CD14-positive monocyte (primary cell): ENCODE measurements at regions not wholly inside any gene's neighbourhood (a gene's known extent, or its start where the extent isn't known, plus 50 kb on each side); places are given as distances from the start of the nearest gene placed in this dataset.

Source experiments
- DNase-seq, 3 donors: peaks; one replicate each; pipeline ENCODE4 v3.0.0-alpha.2; 2011 to 2022
- H2AFZ ChIP-seq: 2 replicates; pipeline ENCODE4 v1.6.0; 2012; ENCODE audit warnings: mild to moderate bottlenecking, low read depth, low read length, inconsistent platforms; ENCODE audit not compliant: insufficient read depth, poor library complexity, severe bottlenecking
- H3K27ac ChIP-seq, 2 donors: 1 replicate in 1 of 2; 2 replicates in 1 of 2; pipeline ENCODE4 v1.5.1; 2012 to 2013; ENCODE audit warnings: low read length in 2 of 2, control low read depth in 1 of 2, inconsistent platforms in 1 of 2, low read depth in 1 of 2, mild to moderate bottlenecking in 1 of 2
- H3K27me3 ChIP-seq, 2 donors: one replicate each; pipeline versions ENCODE4 v1.6.0 to v1.6.1; 2011 to 2013; ENCODE audit warnings: low read length in 2 of 2; ENCODE audit not compliant: control insufficient read depth in 2 of 2, insufficient read depth in 2 of 2
- H3K36me3 ChIP-seq, 2 donors: replicated peaks in 1 of 2; 1 replicate in 1 of 2; 2 replicates in 1 of 2; pipeline versions ENCODE4 v1.5.1 to v1.6.1; 2012 to 2013; ENCODE audit warnings: low read length in 2 of 2, control low read depth in 1 of 2, inconsistent platforms in 1 of 2, mild to moderate bottlenecking in 1 of 2; ENCODE audit not compliant: insufficient read depth in 2 of 2, control insufficient read depth in 1 of 2
- H3K4me1 ChIP-seq, 2 donors: 1 replicate in 1 of 2; 2 replicates in 1 of 2; pipeline versions ENCODE4 v1.5.1 to v1.6.1; 2012 to 2013; ENCODE audit warnings: low read length in 2 of 2, control low read depth in 1 of 2, inconsistent platforms in 1 of 2, mild to moderate bottlenecking in 1 of 2, moderate library complexity in 1 of 2; ENCODE audit not compliant: insufficient read depth in 2 of 2, control insufficient read depth in 1 of 2
- H3K4me2 ChIP-seq: replicated peaks from 2 replicates; pipeline ENCODE3; 2012; ENCODE audit warnings: low read length, moderate library complexity, mild to moderate bottlenecking; ENCODE audit not compliant: poor library complexity, severe bottlenecking; ENCODE audit errors: extremely low read depth
- H3K4me3 ChIP-seq, 3 experiments: fragments of 200-600 bp in 1 of 3; sonication (generic) in 1 of 3; replicated peaks in 1 of 3; 1 replicate in 2 of 3; 2 replicates in 1 of 3; pipeline ENCODE4 v1.5.1; 2011 to 2013; ENCODE audit warnings: low read length in 3 of 3, mild to moderate bottlenecking in 3 of 3, control low read depth in 2 of 3, low read depth in 2 of 3, inconsistent platforms in 1 of 3, moderate library complexity in 1 of 3
- H3K79me2 ChIP-seq: 2 replicates; pipeline ENCODE4 v1.6.0; 2012; ENCODE audit warnings: mild to moderate bottlenecking, control low read depth, inconsistent platforms, low read length, moderate library complexity; ENCODE audit not compliant: insufficient read depth
- H3K9ac ChIP-seq: 2 replicates; pipeline ENCODE4 v1.6.0; 2017; ENCODE audit warnings: low read length, mild to moderate bottlenecking; ENCODE audit not compliant: insufficient read depth, poor library complexity, severe bottlenecking
- H3K9me3 ChIP-seq, 2 donors: replicated peaks in 1 of 2; 1 replicate in 1 of 2; 2 replicates in 1 of 2; pipeline versions ENCODE4 v1.5.1 to v1.6.1; 2012 to 2013; ENCODE audit warnings: low read length in 2 of 2, control low read depth in 1 of 2; ENCODE audit not compliant: control insufficient read depth in 1 of 2, insufficient read depth in 1 of 2
- H4K20me1 ChIP-seq: 2 replicates; pipeline ENCODE4 v1.6.0; 2012; ENCODE audit warnings: mild to moderate bottlenecking, low read length, control low read depth, moderate library complexity; ENCODE audit not compliant: insufficient read depth
- H3K27ac Mint-ChIP-seq, 7 donors: one replicate each; pipeline ENCODE4 v1.8.0; 2020; ENCODE audit warnings: mild to moderate bottlenecking in 7 of 7, mixed read lengths in 7 of 7, moderate library complexity in 6 of 7, inconsistent platforms in 2 of 7
- H3K27me3 Mint-ChIP-seq, 3 donors: one replicate each; pipeline ENCODE4 v1.8.0; 2021 to 2022; ENCODE audit warnings: low read depth in 3 of 3, mild to moderate bottlenecking in 3 of 3, mixed read lengths in 3 of 3, moderate library complexity in 3 of 3, inconsistent platforms in 1 of 3
- H3K36me3 Mint-ChIP-seq, 2 donors: one replicate each; pipeline ENCODE4 v1.8.0; 2020; ENCODE audit warnings: mixed read lengths in 2 of 2, inconsistent platforms in 1 of 2, mild to moderate bottlenecking in 1 of 2
- H3K4me1 Mint-ChIP-seq: one replicate; pipeline ENCODE4 v1.8.0; 2020; ENCODE audit warnings: mild to moderate bottlenecking, mixed read lengths
- H3K4me3 Mint-ChIP-seq, 2 donors: one replicate each; pipeline ENCODE4 v1.8.0; 2020; ENCODE audit warnings: mild to moderate bottlenecking in 2 of 2, mixed read lengths in 2 of 2, moderate library complexity in 1 of 2
- H3K9me3 Mint-ChIP-seq, 7 donors: one replicate each; pipeline ENCODE4 v1.8.0; 2020 to 2022; ENCODE audit warnings: mixed read lengths in 7 of 7, mild to moderate bottlenecking in 6 of 7, moderate library complexity in 6 of 7, inconsistent platforms in 2 of 7
- CTCF ChIP-seq: fragments of 200-600 bp; IDR thresholded peaks from one replicate; pipeline ENCODE4 v1.8.0; 2022; ENCODE audit warnings: antibody characterized with exemption, mild to moderate bottlenecking
- WGBS: methylation state at CpG from one replicate; pipeline ENCODE4 v1.1.5; 2013; ENCODE audit warnings: missing lambda C conversion rate; ENCODE audit not compliant: insufficient coverage; 5-methylcytosine and 5-hydroxymethylcytosine counted together
- intact Hi-C, 2 donors: fragments of 100-400 bp; cut with micrococcal nuclease; formaldehyde crosslinking; loops; one replicate each; pipeline versions ENCODE4 v1.15.0 to v1.15.1; 2023

DNA sequence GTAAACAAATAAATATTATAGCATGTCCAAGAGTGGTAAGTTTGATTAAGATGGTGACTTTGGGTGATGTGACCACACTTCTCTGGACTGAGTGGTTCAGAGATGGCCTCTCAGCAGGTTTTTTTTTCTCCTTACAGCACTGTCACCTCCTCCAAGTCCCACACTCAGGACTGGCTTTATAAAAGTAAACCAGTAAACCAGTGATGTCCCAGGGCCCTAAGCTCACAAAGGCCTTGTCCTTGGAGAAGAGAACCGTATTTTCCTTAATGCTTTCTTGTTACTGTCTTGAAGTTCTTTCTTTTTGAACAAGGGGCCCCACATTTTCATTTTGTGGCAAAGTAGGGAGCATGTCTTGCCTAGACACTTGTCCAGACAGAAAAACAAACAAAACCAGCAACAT lies 274.0 kb downstream of the MYCN start:
- TF ChIP-seq CTCF = no peak
- DNase-seq = no peak
- peaks cover 0 to 3% of the 10 kb centered on the region in 2 donors for H3K9me3 ChIP-seq
- no peak overlapping the region for H2AFZ ChIP-seq
- no peak overlapping the region for H3K27ac ChIP-seq
- no peaks in the 10 kb centered on the region for H3K4me1 Mint-ChIP-seq
- intact Hi-C loops = no loop called here
- no peaks in the 10 kb centered on the region for H3K79me2 ChIP-seq
- peaks cover 0 to 6% (median 0%) of the 10 kb centered on the region in 3 donors for H3K27me3 Mint-ChIP-seq
- no peaks in the 10 kb centered on the region for H3K36me3 Mint-ChIP-seq
- no peak overlapping the region for H3K9ac ChIP-seq
- no peak overlapping the region for H3K4me3 Mint-ChIP-seq
- no CpG with 5 or more reads among the region's 1 CpG for WGBS
- H3K4me1 ChIP-seq = no peaks in the 10 kb centered on the region
- H3K27ac Mint-ChIP-seq = no peak overlapping the region
- no peak overlapping the region for H3K4me2 ChIP-seq
- H3K9me3 Mint-ChIP-seq = peaks cover 0 to 10% (median 5%) of the 10 kb centered on the region in 7 donors
- no peak overlapping the region for H3K4me3 ChIP-seq
- H3K27me3 ChIP-seq = no peaks in the 10 kb centered on the region
- H4K20me1 ChIP-seq = no peaks in the 10 kb centered on the region
- H3K36me3 ChIP-seq = no peaks in the 10 kb centered on the region

GRCh38 chr2:16212321-16212720 lies 272.0 kb downstream of the MYCN start:
- H3K4me3 ChIP-seq = no peak overlapping the region
- no peaks in the 10 kb centered on the region for H3K36me3 Mint-ChIP-seq
- H3K4me1 Mint-ChIP-seq = no peaks in the 10 kb centered on the region
- DNase-seq = no peak
- peaks cover 0 to 6% (median 0%) of the 10 kb centered on the region in 3 donors for H3K27me3 Mint-ChIP-seq
- peaks cover 7 to 30% (median 19%) of the 10 kb centered on the region in 7 donors for H3K9me3 Mint-ChIP-seq
- no peak overlapping the region for H3K27ac Mint-ChIP-seq
- no peak overlapping the region for H2AFZ ChIP-seq
- H3K4me2 ChIP-seq = no peak overlapping the region
- H3K4me1 ChIP-seq = no peaks in the 10 kb centered on the region
- no peaks in the 10 kb centered on the region for H3K36me3 ChIP-seq
- no peak overlapping the region for H3K4me3 Mint-ChIP-seq
- peaks cover 14 to 17% of the 10 kb centered on the region in 2 donors for H3K9me3 ChIP-seq
- H3K27ac ChIP-seq = no peak overlapping the region
- H4K20me1 ChIP-seq = no peaks in the 10 kb centered on the region
- TF ChIP-seq CTCF = no peak
- H3K79me2 ChIP-seq = no peaks in the 10 kb centered on the region
- H3K9ac ChIP-seq = no peak overlapping the region
- H3K27me3 ChIP-seq = no peaks in the 10 kb centered on the region
- intact Hi-C loops = no loop called here
- 79% methylated on average over 5 of the region's 6 CpGs for WGBS
